H1 (cell line): ENCODE measurements at regions not wholly inside any gene's neighbourhood (a gene's known extent, or its start where the extent isn't known, plus 50 kb on each side); places are given as distances from the start of the nearest gene placed in this dataset.

Experiments
- CTCF ChIP-seq, 3 experiments: IDR thresholded peaks; 1 replicate in 2 of 3; 2 replicates in 1 of 3; pipeline versions ENCODE4 v1.5.1 to v1.6.1; 2011; ENCODE audit warnings: low read length in 3 of 3, mild to moderate bottlenecking in 3 of 3, inconsistent platforms in 2 of 3, low read depth in 1 of 3, moderate library complexity in 1 of 3; ENCODE audit not compliant: insufficient read depth in 1 of 3; ENCODE audit errors: control extremely low read depth in 1 of 3
- NANOG ChIP-seq: IDR thresholded peaks from 2 replicates; pipeline ENCODE4 v1.6.1; 2011; ENCODE audit warnings: low read length, low read depth, mild to moderate bottlenecking, inconsistent platforms; ENCODE audit not compliant: insufficient read depth, poor library complexity, severe bottlenecking
- POLR2A ChIP-seq, 2 experiments: IDR thresholded peaks; 1 replicate in 1 of 2; 2 replicates in 1 of 2; pipeline ENCODE4 v1.6.1; 2011; ENCODE audit warnings: low read depth in 2 of 2, low read length in 2 of 2, mild to moderate bottlenecking in 2 of 2; ENCODE audit errors: control extremely low read depth in 1 of 2
- POLR2AphosphoS5 ChIP-seq: IDR thresholded peaks from 2 replicates; pipeline ENCODE4 v1.6.1; 2011; ENCODE audit warnings: low read depth, low read length
- TAF1 ChIP-seq: IDR thresholded peaks from 2 replicates; pipeline ENCODE4 v1.6.1; 2011; ENCODE audit warnings: mild to moderate bottlenecking, low read depth, low read length

- TF ChIP-seq POLR2A (IDR thresholded peaks at IDR 0.05; ENCODE audit: control extremely low read depth in 1 of 2, low read depth in 2 of 2, low read length in 2 of 2) (no peak), NANOG (no peak), CTCF (IDR thresholded peaks at IDR 0.05; ENCODE audit: control extremely low read depth in 1 of 3, insufficient read depth in 1 of 3, low read depth in 1 of 3, low read length in 3 of 3) (no peak), TAF1 (no peak), POLR2AphosphoS5 (no peak)
These were observed 109.1 kb upstream of the ZNF438 start for GRCh38 chr10:31140716-31141115.
